ENCODE measurements at regions not wholly inside any gene's neighbourhood (a gene's known extent, or its start where the extent isn't known, plus 50 kb on each side); places are given as distances from the start of the nearest gene placed in this dataset.
"Not testable (repeated sequence)": the region's sequence is repeated elsewhere in the genome, so short reads cannot be mapped to it uniquely, and the experiment has no call there.

DNA sequence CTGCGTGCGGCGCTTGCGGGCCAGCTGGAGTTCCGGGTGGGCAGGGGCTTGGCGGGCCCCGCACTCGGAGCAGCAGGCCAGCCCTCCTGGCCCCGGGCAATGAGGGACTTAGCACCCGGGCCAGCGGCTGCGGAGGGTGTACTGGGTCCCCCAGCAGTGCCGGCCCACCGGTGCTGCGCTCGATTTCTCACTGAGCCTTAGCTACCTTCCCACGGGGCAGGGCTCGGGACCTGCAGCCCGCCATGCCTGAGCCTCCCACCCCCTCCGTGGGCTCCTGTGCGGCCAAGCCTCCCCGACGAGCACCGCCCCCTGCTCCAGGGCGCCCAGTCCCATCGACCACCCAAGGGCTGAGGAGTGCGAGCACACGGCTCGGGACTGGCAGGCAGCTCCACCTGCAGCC is 916.9 kb downstream of the C4orf33 start:
- H3K18ac ChIP-seq (ENCODE audit: low read depth, low read length); H3K4me2 ChIP-seq (ENCODE audit: low read depth, low read length); H3K27me3 ChIP-seq (ENCODE audit: control insufficient read depth, insufficient read depth, low read length); H4K5ac ChIP-seq (ENCODE audit: low read depth, low read length); H4K8ac ChIP-seq (ENCODE audit: low read depth in 2 of 2, low read length in 2 of 2); H4K20me1 ChIP-seq (ENCODE audit: insufficient read depth, low read length); H3K23ac ChIP-seq (ENCODE audit: low read depth, low read length); H3K9ac ChIP-seq (ENCODE audit: low read depth, low read length); H3K56ac ChIP-seq (ENCODE audit: extremely low read depth, insufficient read depth, low read length); H3K14ac ChIP-seq (replicated peaks; ENCODE audit: low read depth, low read length); H3K4me3 ChIP-seq (ENCODE audit: insufficient read depth, low read depth, low read length); H3K36me3 ChIP-seq (ENCODE audit: control insufficient read depth, insufficient read depth, low read length); H3K27ac ChIP-seq (ENCODE audit: insufficient read depth, low read length); dilution Hi-C loops (cut with HindIII; ENCODE audit: low sequenced_read_pairs, unreplicated experiment); CTCF ChIA-PET; H2AK5ac ChIP-seq (ENCODE audit: low read depth, low read length); H4K91ac ChIP-seq (ENCODE audit: insufficient read depth, low read depth, low read length); H2BK15ac ChIP-seq (ENCODE audit: low read depth, low read length); in situ Hi-C loops (cut with MboI; ENCODE audit: low sequenced_read_pairs); H2BK20ac ChIP-seq (ENCODE audit: low read depth, low read length); BruUV-seq (replicated peaks); H2BK120ac ChIP-seq (ENCODE audit: low read depth, low read length); H3K9me3 ChIP-seq (ENCODE audit: control insufficient read depth, insufficient read depth, low read length); H2BK5ac ChIP-seq (ENCODE audit: low read depth, low read length, poor library complexity, severe bottlenecking); H3K9me1 ChIP-seq (ENCODE audit: insufficient read depth, low read length); H2AFZ ChIP-seq (replicated peaks; ENCODE audit: low read length, poor library complexity); ATAC-seq (ENCODE audit: low read depth); intact Hi-C loops (cut with micrococcal nuclease); H2AK9ac ChIP-seq (replicated peaks; ENCODE audit: low read depth, low read length, poor library complexity); DNase-seq; H3K4ac ChIP-seq (ENCODE audit: low read depth, low read length); H3K79me1 ChIP-seq (ENCODE audit: low read depth in 1 of 2, low read length in 2 of 2); H3K4me1 ChIP-seq (ENCODE audit: control insufficient read depth, insufficient read depth, low read length): not testable (repeated sequence)
- POLR2A ChIA-PET (ENCODE audit: unreplicated experiment) = interaction anchor here (0.6 kb wide), 1 partner anchor 1419 kb away, joined by 3 read pairs; no protein-coding TSS in a partner anchor
- WGBS, 2 experiments (ENCODE audit: extremely low coverage in 2 of 2, insufficient read length in 1 of 2) = no CpG with 5 or more reads among the region's 29 CpGs

Data from IMR-90 (cell line).